H1 (cell line): ENCODE measurements at regions not wholly inside any gene's neighbourhood (a gene's known extent, or its start where the extent isn't known, plus 50 kb on each side); places are given as distances from the start of the nearest gene placed in this dataset.

Experiments
- CTCF ChIA-PET: fragments of 300-600 bp; sonication (Branson Sonifier 250); formaldehyde crosslinking; loops from one replicate; lab custom pipeline; 2021; ENCODE audit not compliant: partially characterized antibody; lab: Charles Lee
- POLR2A ChIA-PET: fragments of 300-600 bp; sonication (Branson Sonifier 250); formaldehyde crosslinking; loops from one replicate; lab custom pipeline; 2021; ENCODE audit warnings: inconsistent platforms; ENCODE audit not compliant: partially characterized antibody; lab: Charles Lee
- DNase-seq, 2 experiments: peaks; one replicate each; pipeline versions ENCODE4 v3.0.0 to v3.0.0-alpha.2; 2010 to 2022; ENCODE audit warnings: low spot score in 2 of 2, low read depth in 1 of 2, mixed read lengths in 1 of 2
- FAIRE-seq: peaks from 2 replicates; lab custom pipeline; 2011; peaks lifted over from hg19 to GRCh38; lab: Jason Lieb, UNC
- H2AFZ ChIP-seq: 2 replicates; pipeline ENCODE4 v1.8.1; 2012; ENCODE audit warnings: low read length, inconsistent platforms
- H2AK5ac ChIP-seq: 2 replicates; pipeline ENCODE4 v1.6.1; 2013; ENCODE audit warnings: low read depth, low read length
- H2BK120ac ChIP-seq: replicated peaks from 2 replicates; pipeline ENCODE3; 2013; ENCODE audit warnings: low read depth, low read length, inconsistent platforms
- H2BK12ac ChIP-seq: 2 replicates; pipeline ENCODE4 v1.6.1; 2013; ENCODE audit warnings: low read depth, low read length
- H2BK15ac ChIP-seq: 2 replicates; pipeline ENCODE4 v1.6.1; 2013; ENCODE audit warnings: low read length
- H2BK20ac ChIP-seq: 2 replicates; pipeline ENCODE4 v1.6.1; 2013; ENCODE audit warnings: low read length
- H2BK5ac ChIP-seq: 2 replicates; pipeline ENCODE4 v1.6.1; 2013; ENCODE audit warnings: low read depth, low read length
- H3K14ac ChIP-seq: 2 replicates; pipeline ENCODE4 v1.6.1; 2013; ENCODE audit warnings: inconsistent platforms; ENCODE audit not compliant: insufficient read length
- H3K18ac ChIP-seq: 2 replicates; pipeline ENCODE4 v1.6.1; 2013; ENCODE audit warnings: low read length; ENCODE audit errors: extremely low read depth
- H3K23ac ChIP-seq: 2 replicates; pipeline ENCODE4 v1.6.1; 2013; ENCODE audit warnings: inconsistent platforms; ENCODE audit not compliant: insufficient read length
- H3K23me2 ChIP-seq: 2 replicates; pipeline ENCODE4 v1.6.1; 2013; ENCODE audit warnings: low read depth, low read length
- H3K27ac ChIP-seq: 2 replicates; pipeline ENCODE4 v1.6.1; 2011; ENCODE audit warnings: low read depth, low read length, inconsistent platforms
- H3K27me3 ChIP-seq, 4 experiments: replicated peaks in 1 of 4; 1 replicate in 1 of 4; 2 replicates in 3 of 4; pipeline versions ENCODE4 v1.6.1 to v1.8.1; 2011 to 2013; ENCODE audit warnings: low read length in 3 of 4, mild to moderate bottlenecking in 3 of 4, inconsistent platforms in 2 of 4, mixed read lengths in 2 of 4, moderate library complexity in 1 of 4; ENCODE audit not compliant: control insufficient read depth in 3 of 4, insufficient read depth in 3 of 4; ENCODE audit errors: extremely low read depth in 1 of 4
- H3K36me3 ChIP-seq, 4 experiments: 2 replicates each; pipeline versions ENCODE4 v1.6.1 to v1.8.1; 2011 to 2013; ENCODE audit warnings: mild to moderate bottlenecking in 4 of 4, low read length in 3 of 4, moderate library complexity in 2 of 4, control low read depth in 1 of 4, inconsistent platforms in 1 of 4; ENCODE audit not compliant: insufficient read depth in 4 of 4, control insufficient read depth in 2 of 4
- H3K4ac ChIP-seq: replicated peaks from 2 replicates; pipeline ENCODE3; 2013; ENCODE audit warnings: low read length, low read depth, mixed read lengths, inconsistent platforms; ENCODE audit not compliant: insufficient read length
- H3K4me1 ChIP-seq, 4 experiments: replicated peaks in 1 of 4; 1 replicate in 1 of 4; 2 replicates in 3 of 4; pipeline versions ENCODE4 v1.6.1 to v1.8.1; 2011 to 2013; ENCODE audit warnings: low read length in 3 of 4, inconsistent platforms in 2 of 4, mixed read lengths in 1 of 4; ENCODE audit not compliant: insufficient read depth in 4 of 4, control insufficient read depth in 3 of 4
- H3K4me2 ChIP-seq, 2 experiments: 2 replicates each; pipeline versions ENCODE4 v1.6.1 to v1.8.1; 2011 to 2013; ENCODE audit warnings: low read depth in 2 of 2, low read length in 2 of 2, control low read depth in 1 of 2, inconsistent platforms in 1 of 2, mild to moderate bottlenecking in 1 of 2; ENCODE audit not compliant: insufficient read depth in 1 of 2
- H3K4me3 ChIP-seq, 4 experiments: fragments of 200-600, 300-600 bp in 1 of 4; sonication (generic), shearing (Covaris generic), sonication (Bioruptor Twin) in 1 of 4; 2 replicates each; pipeline versions ENCODE4 v1.5.1 to v1.8.1; 2011 to 2016; ENCODE audit warnings: low read length in 4 of 4, low read depth in 3 of 4, control low read depth in 2 of 4, inconsistent platforms in 2 of 4, mild to moderate bottlenecking in 2 of 4, mixed read lengths in 1 of 4, moderate library complexity in 1 of 4; ENCODE audit not compliant: insufficient read depth in 2 of 4; ENCODE audit errors: extremely low read depth in 1 of 4
- H3K56ac ChIP-seq: replicated peaks from 2 replicates; pipeline ENCODE3; 2013; ENCODE audit warnings: low read depth, mild to moderate bottlenecking, mixed read lengths, low read length, inconsistent platforms; ENCODE audit not compliant: insufficient read length
- H3K79me1 ChIP-seq: 2 replicates; pipeline ENCODE4 v1.6.1; 2013; ENCODE audit warnings: low read depth, low read length, control low read depth
- H3K79me2 ChIP-seq, 2 experiments: 2 replicates each; pipeline versions ENCODE4 v1.6.1 to v1.8.1; 2012 to 2013; ENCODE audit warnings: low read length in 2 of 2, mild to moderate bottlenecking in 2 of 2, inconsistent platforms in 1 of 2; ENCODE audit not compliant: insufficient read depth in 2 of 2, control insufficient read depth in 1 of 2
- H3K9ac ChIP-seq, 4 experiments: replicated peaks in 1 of 4; 1 replicate in 1 of 4; 2 replicates in 3 of 4; pipeline versions ENCODE4 v1.6.1 to v1.8.1; 2011 to 2013; ENCODE audit warnings: low read depth in 3 of 4, low read length in 3 of 4, control low read depth in 2 of 4, mild to moderate bottlenecking in 2 of 4, moderate library complexity in 2 of 4, inconsistent platforms in 1 of 4; ENCODE audit errors: extremely low read depth in 1 of 4
- H3K9me3 ChIP-seq, 2 experiments: 2 replicates each; pipeline versions ENCODE4 v1.6.1 to v1.8.1; 2012 to 2013; ENCODE audit warnings: mild to moderate bottlenecking in 2 of 2, moderate library complexity in 2 of 2, control low read depth in 1 of 2, inconsistent platforms in 1 of 2, low read depth in 1 of 2, low read length in 1 of 2, mixed read lengths in 1 of 2; ENCODE audit not compliant: insufficient read depth in 2 of 2
- H4K20me1 ChIP-seq, 2 experiments: replicated peaks in 1 of 2; 2 replicates each; pipeline versions ENCODE3 to v1.8.1; 2011 to 2013; ENCODE audit warnings: inconsistent platforms in 2 of 2, low read length in 2 of 2, mild to moderate bottlenecking in 1 of 2; ENCODE audit not compliant: insufficient read depth in 2 of 2, control insufficient read depth in 1 of 2
- H4K5ac ChIP-seq: 2 replicates; pipeline ENCODE4 v1.6.1; 2013; ENCODE audit warnings: low read length, low read depth, mixed read lengths, inconsistent platforms; ENCODE audit not compliant: insufficient read length
- H4K8ac ChIP-seq: 2 replicates; pipeline ENCODE4 v1.8.0; 2013; ENCODE audit warnings: mild to moderate bottlenecking, moderate library complexity, low read length, inconsistent platforms; ENCODE audit not compliant: insufficient read depth; ENCODE audit errors: extremely low read depth
- H4K91ac ChIP-seq: replicated peaks from 2 replicates; pipeline ENCODE3; 2013; ENCODE audit warnings: low read length, mixed read lengths, inconsistent platforms; ENCODE audit not compliant: insufficient read length
- NANOG ChIP-seq: IDR thresholded peaks from 2 replicates; pipeline ENCODE4 v1.6.1; 2011; ENCODE audit warnings: low read length, low read depth, mild to moderate bottlenecking, inconsistent platforms; ENCODE audit not compliant: insufficient read depth, poor library complexity, severe bottlenecking
- TEAD4 ChIP-seq: IDR thresholded peaks from 2 replicates; pipeline ENCODE4 v1.6.1; 2012; ENCODE audit warnings: low read depth, low read length, inconsistent platforms, mixed read lengths
- WGBS, 2 experiments: shearing (Covaris generic) in 1 of 2; methylation state at CpG; one replicate each; pipeline versions ENCODE4 v1.1.6 to v1.1.7; 2013 to 2015; ENCODE audit warnings: low lambda C conversion rate in 2 of 2, mixed read lengths in 2 of 2, inconsistent platforms in 1 of 2, low coverage in 1 of 2, missing lambda C conversion rate in 1 of 2; ENCODE audit not compliant: insufficient replicate concordance in 2 of 2, insufficient coverage in 1 of 2, insufficient read length in 1 of 2; ENCODE audit errors: extremely low coverage in 1 of 2, missing lambda C conversion rate in 1 of 2; 5-methylcytosine and 5-hydroxymethylcytosine counted together

DNA sequence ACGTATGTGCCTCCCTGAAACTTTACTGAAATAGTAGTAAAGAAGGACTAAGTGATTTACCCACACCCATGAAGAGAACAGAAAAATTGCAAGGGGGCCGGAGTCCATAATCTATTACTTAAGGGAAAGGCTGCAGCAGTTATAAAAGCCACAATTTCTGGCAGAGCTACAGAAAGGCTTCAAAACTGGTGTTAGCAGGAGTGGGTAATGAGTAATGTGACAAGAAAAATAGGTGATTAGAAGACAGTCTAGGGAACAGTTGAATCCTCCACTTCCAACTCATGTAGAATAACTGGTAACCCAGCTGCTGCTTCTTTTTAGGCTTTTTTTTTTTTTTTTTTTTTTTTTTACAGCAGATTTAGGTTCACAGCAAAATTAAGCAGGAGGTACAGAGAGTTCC is 413.3 kb downstream of the SFMBT2 start:
- POLR2A ChIA-PET = no interaction called here
- Histone ChIP-seq H3K18ac (no peak overlapping the region), H2BK120ac (no peak overlapping the region), H2BK12ac (no peak overlapping the region)
- FAIRE-seq (no peak), DNase-seq (no peak)
- TF ChIP-seq TEAD4 (no peak), NANOG (no peak)
- TF ChIP-seq, all 59 proteins: peak for 0
- Histone ChIP-seq H3K23me2 (no peaks in the 10 kb centered on the region), H3K79me1 (no peaks in the 10 kb centered on the region), H2BK15ac (no peak overlapping the region), H3K23ac (no peak overlapping the region), H4K8ac (no peak overlapping the region), H4K20me1 (no peaks in the 10 kb centered on the region), H4K91ac (no peak overlapping the region), H3K4me3 (no peak overlapping the region), H2BK20ac (no peak overlapping the region), H3K27me3 (no peaks in the 10 kb centered on the region), H2AK5ac (no peak overlapping the region), H3K9ac (no peak overlapping the region), H2BK5ac (no peak overlapping the region), H3K9me3 (no peaks in the 10 kb centered on the region), H4K5ac (no peak overlapping the region), H3K27ac (no peak overlapping the region), H3K4me1 (no peaks in the 10 kb centered on the region; a peak in 1 of 7 replicates), H3K79me2 (no peaks in the 10 kb centered on the region), H3K4ac (no peak overlapping the region), H3K14ac (no peak overlapping the region), H2AFZ (no peak overlapping the region), H3K36me3 (no peaks in the 10 kb centered on the region), H3K4me2 (no peak overlapping the region), H3K56ac (no peak overlapping the region)
- 86% methylated on average over 2 of the region's 2 CpGs; no CpG with 5 or more reads in 1 of the 2 experiments for WGBS, 2 experiments
- CTCF ChIA-PET = no interaction called here
